HG02938 (cell line): ENCODE measurements at regions not wholly inside any gene's neighbourhood (a gene's known extent, or its start where the extent isn't known, plus 50 kb on each side); places are given as distances from the start of the nearest gene placed in this dataset.
"Not testable (repeated sequence)": the region's sequence is repeated elsewhere in the genome, so short reads cannot be mapped to it uniquely, and the experiment has no call there.

Source experiments
- ATAC-seq: cut with Tn5 transposase; IDR thresholded peaks from one replicate; pipeline ENCODE4 v1.9.1; 2021; ENCODE audit warnings: mild to moderate bottlenecking, moderate library complexity; ENCODE audit not compliant: unreplicated experiment

GRCh38 chr1:68779841-68780240 is 283.0 kb upstream of the DEPDC1 start:
- ATAC-seq = not testable (repeated sequence)

GRCh38 chr1:68780919-68781318 is 284.0 kb upstream of the DEPDC1 start:
- no peak for ATAC-seq

- no peak for ATAC-seq
Measured at GRCh38 chr1:68782890-68783289, 286.0 kb upstream of the DEPDC1 start.

GRCh38 chr1:68785328-68785727 is 288.4 kb upstream of the DEPDC1 start:
- no peak for ATAC-seq

- no peak for ATAC-seq
Measured at GRCh38 chr1:68788762-68789161, 291.9 kb upstream of the DEPDC1 start.

GRCh38 chr1:68791800-68792199 is 294.9 kb upstream of the DEPDC1 start:
- ATAC-seq = no peak

GRCh38 chr1:68795956-68796355 is 299.1 kb upstream of the DEPDC1 start:
- ATAC-seq = no peak

GRCh38 chr1:68796888-68797287 is 300.0 kb upstream of the DEPDC1 start:
- ATAC-seq = no peak

GRCh38 chr1:68798071-68798470 is 301.2 kb upstream of the DEPDC1 start:
- no peak for ATAC-seq

GRCh38 chr1:68799096-68799495 is 302.2 kb upstream of the DEPDC1 start:
- ATAC-seq = no peak

- ATAC-seq = no peak
Measured at GRCh38 chr1:68800182-68800581, 303.3 kb upstream of the DEPDC1 start.

GRCh38 chr1:68801440-68801839 is 304.6 kb upstream of the DEPDC1 start:
- ATAC-seq = no peak

- ATAC-seq = no peak
Measured at GRCh38 chr1:68805097-68805641, 308.3 kb upstream of the DEPDC1 start.

GRCh38 chr1:68808351-68808750 is 311.5 kb upstream of the DEPDC1 start:
- no peak for ATAC-seq

GRCh38 chr1:68811806-68812205 is 314.9 kb upstream of the DEPDC1 start:
- ATAC-seq = no peak

- ATAC-seq = no peak
Measured at GRCh38 chr1:68812333-68812732, 315.5 kb upstream of the DEPDC1 start.

GRCh38 chr1:68814067-68814466 is 317.2 kb upstream of the DEPDC1 start:
- ATAC-seq = no peak

- no peak for ATAC-seq
Measured at GRCh38 chr1:68815632-68816031, 318.8 kb upstream of the DEPDC1 start.

- not testable (repeated sequence) for ATAC-seq
Measured at GRCh38 chr1:68817505-68818210, 320.8 kb upstream of the DEPDC1 start.

- no peak for ATAC-seq
Measured at GRCh38 chr1:68819190-68819829, 322.4 kb upstream of the DEPDC1 start.

GRCh38 chr1:68820151-68820550 is 323.3 kb upstream of the DEPDC1 start:
- no peak for ATAC-seq

- ATAC-seq = no peak
Measured at GRCh38 chr1:68826836-68827235, 330.0 kb upstream of the DEPDC1 start.
